ENCODE measurements at regions not wholly inside any gene's neighbourhood (a gene's known extent, or its start where the extent isn't known, plus 50 kb on each side); places are given as distances from the start of the nearest gene placed in this dataset.
"Not testable (repeated sequence)": the region's sequence is repeated elsewhere in the genome, so short reads cannot be mapped to it uniquely, and the experiment has no call there.

DNA sequence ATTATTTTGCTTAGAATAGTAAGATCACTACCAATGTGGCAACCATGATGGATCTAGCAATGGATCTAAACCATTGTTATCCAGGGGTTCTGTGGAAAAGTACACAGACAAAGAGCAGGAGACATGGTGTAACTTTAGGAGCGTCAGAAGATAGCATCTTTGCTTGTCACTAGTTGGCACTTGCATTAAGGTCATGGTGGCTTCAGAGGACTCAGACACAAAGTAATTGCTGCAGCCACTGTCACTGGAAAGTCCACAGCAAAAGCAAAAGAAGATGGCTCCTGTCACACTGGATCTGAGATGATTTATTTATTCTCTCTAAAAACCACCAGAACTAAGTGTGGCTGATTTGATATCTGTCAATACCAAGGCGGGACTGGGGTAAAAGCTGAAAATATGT is 93.3 kb upstream of the PCDH20 start:
- H3K4me1 ChIP-seq: no peaks in the 10 kb centered on the region
- H3K27me3 ChIP-seq: no peaks in the 10 kb centered on the region
- TF ChIP-seq, protein P1, sequence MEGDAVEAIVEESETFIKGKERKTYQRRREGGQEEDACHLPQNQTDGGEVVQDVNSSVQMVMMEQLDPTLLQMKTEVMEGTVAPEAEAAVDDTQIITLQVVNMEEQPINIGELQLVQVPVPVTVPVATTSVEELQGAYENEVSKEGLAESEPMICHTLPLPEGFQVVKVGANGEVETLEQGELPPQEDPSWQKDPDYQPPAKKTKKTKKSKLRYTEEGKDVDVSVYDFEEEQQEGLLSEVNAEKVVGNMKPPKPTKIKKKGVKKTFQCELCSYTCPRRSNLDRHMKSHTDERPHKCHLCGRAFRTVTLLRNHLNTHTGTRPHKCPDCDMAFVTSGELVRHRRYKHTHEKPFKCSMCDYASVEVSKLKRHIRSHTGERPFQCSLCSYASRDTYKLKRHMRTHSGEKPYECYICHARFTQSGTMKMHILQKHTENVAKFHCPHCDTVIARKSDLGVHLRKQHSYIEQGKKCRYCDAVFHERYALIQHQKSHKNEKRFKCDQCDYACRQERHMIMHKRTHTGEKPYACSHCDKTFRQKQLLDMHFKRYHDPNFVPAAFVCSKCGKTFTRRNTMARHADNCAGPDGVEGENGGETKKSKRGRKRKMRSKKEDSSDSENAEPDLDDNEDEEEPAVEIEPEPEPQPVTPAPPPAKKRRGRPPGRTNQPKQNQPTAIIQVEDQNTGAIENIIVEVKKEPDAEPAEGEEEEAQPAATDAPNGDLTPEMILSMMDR (IDR thresholded peaks at IDR 0.05): no peak
- TF ChIP-seq POLR2AphosphoS5 (IDR thresholded peaks at IDR 0.05) (no peak), POLR2A (IDR thresholded peaks at IDR 0.05; ENCODE audit: low read depth) (no peak), EP300 (IDR thresholded peaks at IDR 0.05) (no peak)
- H3K27ac ChIP-seq (replicated peaks in 1 of 4): no peak overlapping the region
- no peaks in the 10 kb centered on the region for H3K9me3 ChIP-seq
- no peak overlapping the region for H3K4me3 ChIP-seq
- intact Hi-C loops (cut with DNase I): no loop called here
- 69% methylated on average over 2 of the region's 2 CpGs for WGBS
- no peak for DNase-seq (ENCODE audit: extremely low spot score)
- no peaks in the 10 kb centered on the region for H3K36me3 ChIP-seq

DNA sequence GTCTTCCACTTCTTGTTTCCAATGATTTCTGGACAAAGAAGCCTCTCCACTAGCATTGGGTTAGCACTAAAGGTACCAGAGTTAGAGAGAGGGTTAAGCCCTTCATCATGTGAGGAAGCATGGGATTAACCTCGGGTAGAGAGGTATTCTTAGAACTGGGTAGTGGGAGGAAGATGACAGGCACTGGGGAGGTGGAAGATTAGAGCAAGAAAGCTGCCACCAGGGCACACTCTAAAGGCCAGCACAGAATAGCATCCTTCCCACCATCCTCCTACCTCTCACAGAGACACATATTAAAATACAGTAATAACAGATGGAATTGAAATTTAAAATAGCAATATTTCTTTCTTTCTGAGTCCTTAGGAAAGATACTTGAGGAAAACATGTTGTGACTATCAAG is 84.5 kb upstream of the PCDH20 start:
- no peaks in the 10 kb centered on the region for H3K4me1 ChIP-seq
- WGBS: 60% methylated on average over 1 of the region's 1 CpG
- no peaks in the 10 kb centered on the region for H3K36me3 ChIP-seq
- H3K4me3 ChIP-seq: no peak overlapping the region
- TF ChIP-seq, protein P1 (IDR thresholded peaks at IDR 0.05): no peak
- TF ChIP-seq POLR2A (IDR thresholded peaks at IDR 0.05; ENCODE audit: low read depth): no peak
- TF ChIP-seq EP300 (IDR thresholded peaks at IDR 0.05): no peak
- TF ChIP-seq POLR2AphosphoS5 (IDR thresholded peaks at IDR 0.05): no peak
- no peak overlapping the region for H3K27ac ChIP-seq (replicated peaks in 1 of 4)
- no peaks in the 10 kb centered on the region for H3K9me3 ChIP-seq
- no peak for DNase-seq (ENCODE audit: extremely low spot score)
- intact Hi-C loops (cut with DNase I): no loop called here
- H3K27me3 ChIP-seq: no peaks in the 10 kb centered on the region

DNA sequence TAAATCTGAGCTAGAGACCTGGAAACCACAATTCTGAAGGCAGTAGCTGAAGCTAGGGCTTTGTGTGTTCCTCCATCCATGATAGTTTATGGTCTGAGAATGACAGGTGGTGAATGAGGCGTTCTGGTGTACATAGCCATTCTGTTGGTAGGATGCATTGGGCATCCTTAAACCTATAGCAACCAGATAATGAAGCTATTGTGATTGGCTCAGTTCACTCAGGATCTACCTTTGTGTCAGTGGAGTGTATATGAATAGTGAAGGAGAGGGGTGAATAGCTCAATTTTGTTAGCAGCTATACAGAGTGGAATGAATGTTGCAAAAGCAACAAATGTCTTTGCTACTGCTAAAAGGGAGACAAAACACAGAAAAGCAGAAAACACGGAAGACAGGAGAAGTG is 80.0 kb upstream of the PCDH20 start:
- Histone ChIP-seq H3K9me3 (no peaks in the 10 kb centered on the region), H3K36me3 (no peaks in the 10 kb centered on the region), H3K4me3 (no peak overlapping the region), H3K27ac (replicated peaks in 1 of 4) (no peak overlapping the region), H3K27me3 (no peaks in the 10 kb centered on the region), H3K4me1 (no peaks in the 10 kb centered on the region)
- DNase-seq (ENCODE audit: extremely low spot score): no peak
- TF ChIP-seq POLR2AphosphoS5 (IDR thresholded peaks at IDR 0.05): no peak
- no peak for TF ChIP-seq EP300 (IDR thresholded peaks at IDR 0.05)
- intact Hi-C loops (cut with DNase I): no loop called here
- WGBS: 75% methylated on average over 2 of the region's 2 CpGs

DNA sequence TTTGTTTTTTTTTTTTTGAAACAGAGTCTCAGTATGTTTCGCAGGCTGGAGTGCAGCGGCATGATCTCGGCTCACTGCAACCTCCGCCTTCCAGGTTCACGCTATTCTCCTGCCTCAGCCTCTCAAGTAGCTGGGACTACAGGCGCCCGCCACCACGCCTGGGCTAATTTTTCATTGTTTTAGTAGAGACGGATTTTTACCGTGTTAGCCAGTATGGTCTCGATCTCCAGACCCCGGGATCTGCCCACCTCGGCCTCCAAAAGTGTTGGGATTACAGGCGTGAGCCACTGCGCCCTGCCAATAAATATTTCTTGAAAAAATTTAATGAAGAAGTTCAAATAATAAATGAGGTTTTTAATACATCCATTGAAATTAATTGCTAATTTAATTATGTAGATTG is 77.9 kb upstream of the PCDH20 start:
- H3K4me3 ChIP-seq; H3K9me3 ChIP-seq; intact Hi-C loops (cut with DNase I); DNase-seq (ENCODE audit: extremely low spot score); H3K36me3 ChIP-seq; H3K27me3 ChIP-seq; H3K4me1 ChIP-seq; H3K27ac ChIP-seq (replicated peaks in 1 of 4): not testable (repeated sequence)
- WGBS: 96% methylated on average over 15 of the region's 15 CpGs

DNA sequence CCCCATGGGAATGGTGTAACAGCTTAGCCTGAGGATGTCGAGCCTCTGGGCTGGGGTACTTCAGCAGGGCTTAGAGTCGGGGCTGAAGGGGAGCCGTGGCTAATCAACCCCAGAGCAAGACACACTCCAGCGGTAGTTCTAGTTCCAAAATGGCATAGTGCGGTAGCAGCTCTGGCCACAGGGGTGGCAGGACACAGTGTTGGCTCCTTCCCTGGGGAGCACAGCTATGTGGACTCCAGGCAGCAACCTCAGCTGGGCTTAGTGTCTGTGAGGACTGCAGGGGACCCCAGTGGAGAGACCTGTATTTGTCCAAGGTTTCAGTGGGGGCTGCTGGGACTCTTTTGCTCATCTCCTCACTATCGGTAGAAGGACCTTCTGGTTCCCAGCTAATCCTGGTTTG is 70.8 kb upstream of the PCDH20 start:
- TF ChIP-seq POLR2AphosphoS5 (IDR thresholded peaks at IDR 0.05) (no peak), POLR2A (IDR thresholded peaks at IDR 0.05; ENCODE audit: low read depth) (no peak), EP300 (IDR thresholded peaks at IDR 0.05) (no peak)
- TF ChIP-seq, protein P1 (IDR thresholded peaks at IDR 0.05): no peak
- no peak for DNase-seq (ENCODE audit: extremely low spot score)
- Histone ChIP-seq H3K9me3 (no peaks in the 10 kb centered on the region), H3K4me3 (no peak overlapping the region), H3K27me3 (no peaks in the 10 kb centered on the region), H3K36me3 (no peaks in the 10 kb centered on the region), H3K4me1 (no peaks in the 10 kb centered on the region), H3K27ac (replicated peaks in 1 of 4) (no peak overlapping the region)
- WGBS: 81% methylated on average over 6 of the region's 6 CpGs
- intact Hi-C loops (cut with DNase I): no loop called here

DNA sequence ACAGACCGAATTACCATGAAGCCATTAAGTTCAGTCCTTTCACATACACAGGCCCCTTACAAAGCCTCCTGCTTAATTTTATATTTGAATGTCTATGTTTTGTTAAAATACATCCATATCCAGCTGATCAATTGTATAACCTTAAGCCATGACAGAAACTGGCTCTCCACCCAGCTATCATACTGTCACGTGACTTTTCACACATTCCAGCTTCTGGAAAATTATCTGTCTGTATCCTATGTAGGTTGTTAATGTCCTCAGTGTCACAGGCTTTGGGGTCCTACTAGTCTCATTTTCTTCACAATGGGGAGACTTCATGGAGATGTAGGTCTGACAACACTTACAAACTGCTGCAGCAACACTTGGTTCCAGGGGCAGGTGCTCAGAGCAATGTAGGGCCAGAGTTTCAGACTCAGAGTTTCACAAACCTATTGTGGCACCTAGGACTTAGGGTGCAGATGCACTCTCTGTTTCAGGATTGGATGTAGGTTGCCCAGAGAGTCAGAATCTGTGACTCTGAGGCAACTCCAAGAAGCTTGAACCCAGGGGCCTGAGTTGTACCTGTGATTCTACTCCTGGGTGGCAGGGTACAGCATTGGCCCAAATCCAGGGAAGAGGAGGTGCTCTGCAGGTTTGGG is 69.6 kb upstream of the PCDH20 start:
- H3K27me3 ChIP-seq: no peaks in the 10 kb centered on the region
- no peak overlapping the region for H3K4me3 ChIP-seq
- intact Hi-C loops (cut with DNase I): no loop called here
- TF ChIP-seq, protein P1 (IDR thresholded peaks at IDR 0.05): no peak
- no peak for TF ChIP-seq POLR2AphosphoS5 (IDR thresholded peaks at IDR 0.05)
- H3K36me3 ChIP-seq: no peaks in the 10 kb centered on the region
- WGBS: 79% methylated on average over 2 of the region's 2 CpGs
- H3K4me1 ChIP-seq: no peaks in the 10 kb centered on the region
- no peaks in the 10 kb centered on the region for H3K9me3 ChIP-seq
- no peak overlapping the region for H3K27ac ChIP-seq (replicated peaks in 1 of 4)
- no peak for DNase-seq (ENCODE audit: extremely low spot score)

Measured in esophagus muscularis mucosa (tissue), 4 donors.